HEK293T (cell line): ENCODE measurements at regions not wholly inside any gene's neighbourhood (a gene's known extent, or its start where the extent isn't known, plus 50 kb on each side); places are given as distances from the start of the nearest gene placed in this dataset.
"Not testable (repeated sequence)": the region's sequence is repeated elsewhere in the genome, so short reads cannot be mapped to it uniquely, and the experiment has no call there.

Experiments used
- CTCF ChIA-PET: fragments of 350-600 bp; formaldehyde crosslinking; extraction: SDS; loops from one replicate; lab custom pipeline; 2021; ENCODE audit warnings: antibody characterized with exemption, inconsistent platforms; lab: Yijun Ruan, JAX
- POLR2A ChIA-PET: fragments of 350-600 bp; formaldehyde crosslinking; extraction: SDS; loops from one replicate; lab custom pipeline; 2020; ENCODE audit warnings: antibody characterized with exemption, inconsistent platforms; lab: Yijun Ruan, JAX
- DNase-seq: peaks from one replicate; pipeline ENCODE4 v3.0.0; 2012; ENCODE audit warnings: mixed read lengths; ENCODE audit errors: extremely low spot score
- ARNT ChIP-seq: fragments of 450-650 bp; IDR thresholded peaks from 2 replicates; pipeline ENCODE4 v1.6.1; 2017; ENCODE audit warnings: mild to moderate bottlenecking
- BHLHE40 ChIP-seq: fragments of 450-650 bp; IDR thresholded peaks from 2 replicates; pipeline ENCODE4 v1.6.1; 2016; ENCODE audit warnings: mild to moderate bottlenecking, moderate library complexity, borderline replicate concordance
- CTBP1 ChIP-seq: fragments of 450-650 bp; IDR thresholded peaks from 2 replicates; pipeline ENCODE4 v1.6.1; 2016; ENCODE audit warnings: borderline replicate concordance
- ELF4 ChIP-seq: fragments of 450-650 bp; IDR thresholded peaks from 2 replicates; pipeline ENCODE4 v1.6.1; 2017; ENCODE audit warnings: antibody characterized with exemption
- FOXA1 ChIP-seq: fragments of 450-650 bp; IDR thresholded peaks from 2 replicates; pipeline ENCODE4 v1.6.1; 2016; ENCODE audit warnings: mild to moderate bottlenecking
- FOXK2 ChIP-seq: fragments of 450-650 bp; IDR thresholded peaks from 2 replicates; pipeline ENCODE4 v1.6.1; 2016; ENCODE audit warnings: mild to moderate bottlenecking
- FOXM1 ChIP-seq: fragments of 450-650 bp; IDR thresholded peaks from 2 replicates; pipeline ENCODE4 v1.6.1; 2017; ENCODE audit warnings: mild to moderate bottlenecking, borderline replicate concordance
- HDGF ChIP-seq: fragments of 450-650 bp; IDR thresholded peaks from 2 replicates; pipeline ENCODE4 v1.6.1; 2017; ENCODE audit warnings: antibody characterized with exemption, borderline replicate concordance
- L3MBTL2 ChIP-seq: fragments of 450-650 bp; conservative IDR thresholded peaks from 2 replicates; pipeline ENCODE4 v1.6.1; 2016; ENCODE audit warnings: mild to moderate bottlenecking
- LEF1 ChIP-seq: fragments of 450-650 bp; IDR thresholded peaks from 2 replicates; pipeline ENCODE4 v1.6.1; 2017; ENCODE audit warnings: mild to moderate bottlenecking, borderline replicate concordance
- NFRKB ChIP-seq: fragments of 450-650 bp; IDR thresholded peaks from 2 replicates; pipeline ENCODE4 v1.6.1; 2016; ENCODE audit warnings: mild to moderate bottlenecking, moderate library complexity
- PKNOX1 ChIP-seq: fragments of 450-650 bp; IDR thresholded peaks from 2 replicates; pipeline ENCODE4 v1.6.1; 2016
- SP1 ChIP-seq: fragments of 450-650 bp; IDR thresholded peaks from 2 replicates; pipeline ENCODE4 v1.6.1; 2017
- SUZ12 ChIP-seq: fragments of 450-650 bp; IDR thresholded peaks from 2 replicates; pipeline ENCODE4 v1.6.1; 2016; ENCODE audit warnings: mild to moderate bottlenecking
- TARDBP ChIP-seq: fragments of 450-650 bp; IDR thresholded peaks from 2 replicates; pipeline ENCODE4 v1.6.1; 2016
- ZNF384 ChIP-seq: fragments of 450-650 bp; IDR thresholded peaks from 2 replicates; pipeline ENCODE4 v1.6.1; 2016

GRCh38 chr11:90698238-90698637, 475.4 kb upstream of the CHORDC1 start:
- POLR2A ChIA-PET: no interaction called here
- CTCF ChIA-PET: interaction anchor here (0.8 kb wide), 1 partner anchor 38 kb away, joined by 4 read pairs; no protein-coding TSS in a partner anchor

GRCh38 chr11:90675496-90675895, 452.6 kb upstream of the CHORDC1 start:
- POLR2A ChIA-PET: not testable (repeated sequence)

More at GRCh38 chr11:90698238-90698637, 475.4 kb upstream of the CHORDC1 start:
- TF ChIP-seq NFRKB: no peak
- no peak for TF ChIP-seq FOXA1
- no peak for TF ChIP-seq SUZ12
- TF ChIP-seq ELF4: no peak
- no peak for TF ChIP-seq FOXM1
- no peak for TF ChIP-seq LEF1
- no peak for TF ChIP-seq FOXK2
- TF ChIP-seq CTBP1: no peak
- TF ChIP-seq TARDBP: no peak
- no peak for TF ChIP-seq HDGF
- no peak for TF ChIP-seq BHLHE40
- TF ChIP-seq PKNOX1: no peak
- no peak for TF ChIP-seq L3MBTL2
- TF ChIP-seq ARNT: no peak
- no peak for TF ChIP-seq ZNF384
- TF ChIP-seq SP1: no peak
- DNase-seq: no peak

GRCh38 chr11:90669094-90669493, 446.2 kb upstream of the CHORDC1 start:
- ChIA-PET POLR2A (no interaction called here), CTCF (no interaction called here)
- no peak for DNase-seq
- no peak for TF ChIP-seq FOXA1
- no peak for TF ChIP-seq FOXM1
- TF ChIP-seq LEF1: no peak
- no peak for TF ChIP-seq FOXK2
- no peak for TF ChIP-seq ZNF384
- no peak for TF ChIP-seq L3MBTL2
- TF ChIP-seq HDGF: no peak
- TF ChIP-seq SP1: no peak

More at GRCh38 chr11:90675496-90675895, 452.6 kb upstream of the CHORDC1 start:
- DNase-seq, CTCF ChIA-PET: not testable (repeated sequence)

GRCh38 chr11:90668502-90668901, 445.7 kb upstream of the CHORDC1 start:
- POLR2A ChIA-PET: no interaction called here
- CTCF ChIA-PET: no interaction called here
- no peak for TF ChIP-seq HDGF
- TF ChIP-seq FOXK2: no peak
- no peak for TF ChIP-seq ZNF384
- TF ChIP-seq L3MBTL2: no peak
- TF ChIP-seq FOXM1: no peak
- no peak for TF ChIP-seq TARDBP
- TF ChIP-seq ELF4: no peak
- TF ChIP-seq PKNOX1: no peak
- no peak for TF ChIP-seq LEF1
- no peak for TF ChIP-seq BHLHE40
- no peak for TF ChIP-seq SUZ12
- no peak for TF ChIP-seq CTBP1
- no peak for TF ChIP-seq SP1
- no peak for TF ChIP-seq NFRKB
- TF ChIP-seq ARNT: no peak
- no peak for TF ChIP-seq FOXA1
- DNase-seq: no peak

- CTCF ChIA-PET: no interaction called here
- TF ChIP-seq LEF1 (no peak), ARNT (no peak), ELF4 (no peak), NFRKB (no peak), ZNF384 (no peak), BHLHE40 (no peak), TARDBP (no peak), HDGF (no peak), CTBP1 (no peak), SP1 (no peak), FOXA1 (no peak), SUZ12 (no peak), FOXM1 (no peak), L3MBTL2 (no peak), FOXK2 (no peak), PKNOX1 (no peak)
Observed at GRCh38 chr11:90661233-90661632, 438.4 kb upstream of the CHORDC1 start.

GRCh38 chr11:90656171-90656570, 433.3 kb upstream of the CHORDC1 start:
- POLR2A ChIA-PET: no interaction called here
- no peak for DNase-seq
- CTCF ChIA-PET: interaction anchor here (0.6 kb wide), 1 partner anchor 16 kb away, joined by 3 read pairs; no protein-coding TSS in a partner anchor
- TF ChIP-seq ARNT (no peak), SUZ12 (no peak), L3MBTL2 (no peak), NFRKB (no peak), FOXK2 (no peak), SP1 (no peak), CTBP1 (no peak), HDGF (no peak), TARDBP (no peak), ELF4 (no peak)

More at GRCh38 chr11:90661233-90661632, 438.4 kb upstream of the CHORDC1 start:
- POLR2A ChIA-PET: no interaction called here
- DNase-seq: no peak

GRCh38 chr11:90650153-90650552, 427.3 kb upstream of the CHORDC1 start:
- DNase-seq: no peak
- POLR2A ChIA-PET: no interaction called here
- CTCF ChIA-PET: no interaction called here
- TF ChIP-seq PKNOX1 (no peak), NFRKB (no peak), FOXM1 (no peak), FOXA1 (no peak)
